ENCODE measurements at regions not wholly inside any gene's neighbourhood (a gene's known extent, or its start where the extent isn't known, plus 50 kb on each side); places are given as distances from the start of the nearest gene placed in this dataset.

- H3K4me3 ChIP-seq (replicated peaks; ENCODE audit: insufficient read depth, low read length) = no peak overlapping the region
- no peaks in the 10 kb centered on the region for H3K27me3 ChIP-seq (ENCODE audit: insufficient read depth, poor library complexity, severe bottlenecking)
- TF ChIP-seq SPI1 (IDR thresholded peaks at IDR 0.05; ENCODE audit: borderline replicate concordance, low read depth) = no peak
- no peak for TF ChIP-seq GABPA (IDR thresholded peaks at IDR 0.05; ENCODE audit: low read depth)
- TF ChIP-seq REST (IDR thresholded peaks at IDR 0.05; ENCODE audit: insufficient replicate concordance, low read depth) = no peak
- TF ChIP-seq CTCF (IDR thresholded peaks at IDR 0.05; ENCODE audit: insufficient read depth, low read length) = no peak
- TF ChIP-seq POLR2AphosphoS5 (IDR thresholded peaks at IDR 0.05; ENCODE audit: low read depth) = no peak
- no peak overlapping the region for H3K27ac ChIP-seq (replicated peaks)
- DNase-seq (ENCODE audit: low read depth in 1 of 2, low spot score in 1 of 2) = no peak
Observed at GRCh38 chr6:40282986-40283385, 304.2 kb downstream of the LRFN2 start.

- H3K4me3 ChIP-seq (replicated peaks; ENCODE audit: insufficient read depth, low read length) = no peak overlapping the region
- no peak for TF ChIP-seq POLR2AphosphoS5 (IDR thresholded peaks at IDR 0.05; ENCODE audit: low read depth)
- H3K27ac ChIP-seq (replicated peaks) = no peak overlapping the region
- no peak for DNase-seq (ENCODE audit: low read depth in 1 of 2, low spot score in 1 of 2)
- no peaks in the 10 kb centered on the region for H3K27me3 ChIP-seq (ENCODE audit: insufficient read depth, poor library complexity, severe bottlenecking)
Observed at GRCh38 chr6:40281402-40281801, 305.8 kb downstream of the LRFN2 start.

GRCh38 chr6:40280231-40280630 is 306.9 kb downstream of the LRFN2 start:
- no peak overlapping the region for H3K4me3 ChIP-seq (replicated peaks; ENCODE audit: insufficient read depth, low read length)
- no peak overlapping the region for H3K27ac ChIP-seq (replicated peaks)
- no peaks in the 10 kb centered on the region for H3K27me3 ChIP-seq (ENCODE audit: insufficient read depth, poor library complexity, severe bottlenecking)
- TF ChIP-seq GABPA (IDR thresholded peaks at IDR 0.05; ENCODE audit: low read depth) = no peak
- no peak for TF ChIP-seq REST (IDR thresholded peaks at IDR 0.05; ENCODE audit: insufficient replicate concordance, low read depth)
- no peak for TF ChIP-seq POLR2AphosphoS5 (IDR thresholded peaks at IDR 0.05; ENCODE audit: low read depth)
- TF ChIP-seq CTCF (IDR thresholded peaks at IDR 0.05; ENCODE audit: insufficient read depth, low read length) = no peak
- no peak for TF ChIP-seq SPI1 (IDR thresholded peaks at IDR 0.05; ENCODE audit: borderline replicate concordance, low read depth)
- no peak for DNase-seq (ENCODE audit: low read depth in 1 of 2, low spot score in 1 of 2)

GRCh38 chr6:40276141-40276540 is 311.0 kb downstream of the LRFN2 start:
- no peak for DNase-seq (ENCODE audit: low read depth in 1 of 2, low spot score in 1 of 2)
- TF ChIP-seq GABPA (IDR thresholded peaks at IDR 0.05; ENCODE audit: low read depth) (no peak), CTCF (IDR thresholded peaks at IDR 0.05; ENCODE audit: insufficient read depth, low read length) (no peak), SPI1 (IDR thresholded peaks at IDR 0.05; ENCODE audit: borderline replicate concordance, low read depth) (no peak), POLR2AphosphoS5 (IDR thresholded peaks at IDR 0.05; ENCODE audit: low read depth) (no peak), REST (IDR thresholded peaks at IDR 0.05; ENCODE audit: insufficient replicate concordance, low read depth) (no peak)
- H3K27ac ChIP-seq (replicated peaks) = no peak overlapping the region

More at GRCh38 chr6:40276141-40276540, 311.0 kb downstream of the LRFN2 start:
- Histone ChIP-seq H3K27me3 (ENCODE audit: insufficient read depth, poor library complexity, severe bottlenecking) (no peaks in the 10 kb centered on the region), H3K4me3 (replicated peaks; ENCODE audit: insufficient read depth, low read length) (no peak overlapping the region)

All from HL-60 (cell line).